WTC11 (cell line): ENCODE measurements at regions not wholly inside any gene's neighbourhood (a gene's known extent, or its start where the extent isn't known, plus 50 kb on each side); places are given as distances from the start of the nearest gene placed in this dataset.

ENCODE experiments used
- ATAC-seq: fragments of 200-7000 bp; cut with Tn5 transposase; 2 replicates; pipeline ENCODE4 v1.10.0; 2021; ENCODE audit warnings: mild to moderate bottlenecking, moderate library complexity
- CTCF ChIA-PET: fragments of 300-600 bp; sonication (Branson Sonifier 250); formaldehyde crosslinking; loops from one replicate; lab custom pipeline; 2021; ENCODE audit warnings: antibody characterized with exemption; lab: Charles Lee
- POLR2A ChIA-PET: fragments of 350-600 bp; sonication (Branson Sonifier 250); formaldehyde crosslinking; loops from one replicate; lab custom pipeline; 2021; ENCODE audit warnings: antibody characterized with exemption; lab: Charles Lee
- DNase-seq: peaks from one replicate; pipeline ENCODE4 v3.0.0; 2021; ENCODE audit warnings: low spot score
- H3K27ac Mint-ChIP-seq: 2 replicates; pipeline ENCODE4 v1.8.0; 2021; ENCODE audit warnings: mixed read lengths
- H3K27me3 Mint-ChIP-seq: 2 replicates; pipeline ENCODE4 v1.8.0; 2021; ENCODE audit warnings: low read depth, mild to moderate bottlenecking, moderate library complexity, mixed read lengths
- H3K36me3 Mint-ChIP-seq: 2 replicates; pipeline ENCODE4 v1.8.0; 2021; ENCODE audit warnings: mixed read lengths
- H3K4me1 Mint-ChIP-seq: 2 replicates; pipeline ENCODE4 v1.8.0; 2022; ENCODE audit warnings: mixed read lengths
- H3K4me3 Mint-ChIP-seq: 2 replicates; pipeline ENCODE4 v1.8.0; 2021; ENCODE audit warnings: mild to moderate bottlenecking, moderate library complexity, mixed read lengths
- H3K9me3 Mint-ChIP-seq: 2 replicates; pipeline ENCODE4 v1.8.0; 2021; ENCODE audit warnings: mixed read lengths
- AFF4 ChIP-seq: sonication (generic); formaldehyde crosslinking; IDR thresholded peaks from 2 replicates; pipeline ENCODE4 v1.8.1; 2023; ENCODE audit warnings: mild to moderate bottlenecking, missing genetic modification reagents, borderline replicate concordance
- CREM ChIP-seq: sonication (generic); formaldehyde crosslinking; IDR thresholded peaks from 2 replicates; pipeline ENCODE4 v1.8.1; 2022; ENCODE audit warnings: mild to moderate bottlenecking, missing genetic modification reagents, moderate library complexity
- ESRRA ChIP-seq: sonication (generic); formaldehyde crosslinking; IDR thresholded peaks from 2 replicates; pipeline ENCODE4 v1.8.1; 2022; ENCODE audit warnings: mild to moderate bottlenecking, missing genetic modification reagents, borderline replicate concordance
- FOXP1 ChIP-seq: sonication (generic); formaldehyde crosslinking; IDR thresholded peaks from 2 replicates; pipeline ENCODE4 v1.8.0; 2022; ENCODE audit warnings: missing genetic modification reagents, mild to moderate bottlenecking, moderate library complexity, borderline replicate concordance
- FOXP4 ChIP-seq: sonication (generic); formaldehyde crosslinking; IDR thresholded peaks from 2 replicates; pipeline ENCODE4 v1.8.0; 2022; ENCODE audit warnings: mild to moderate bottlenecking, missing genetic modification reagents
- IRF1 ChIP-seq: sonication (generic); formaldehyde crosslinking; IDR thresholded peaks from 2 replicates; pipeline ENCODE4 v1.8.0; 2023; ENCODE audit warnings: missing genetic modification reagents
- NR1H2 ChIP-seq: sonication (generic); formaldehyde crosslinking; IDR thresholded peaks from 2 replicates; pipeline ENCODE4 v1.9.0; 2021; ENCODE audit warnings: mild to moderate bottlenecking, moderate library complexity, missing genetic modification reagents
- RELA ChIP-seq: sonication (generic); formaldehyde crosslinking; IDR thresholded peaks from 2 replicates; pipeline ENCODE4 v1.8.1; 2022; ENCODE audit warnings: missing genetic modification reagents, mild to moderate bottlenecking, borderline replicate concordance
- SMAD3 ChIP-seq: sonication (generic); formaldehyde crosslinking; IDR thresholded peaks from 2 replicates; pipeline ENCODE4 v1.8.0; 2022; ENCODE audit warnings: missing genetic modification reagents, mild to moderate bottlenecking, borderline replicate concordance
- SOX15 ChIP-seq: fragments of 250-450 bp; sonication (Bioruptor Pico); IDR thresholded peaks from 2 replicates; pipeline ENCODE4 v1.9.0; 2021; ENCODE audit warnings: mild to moderate bottlenecking
- TCF7 ChIP-seq: sonication (generic); formaldehyde crosslinking; IDR thresholded peaks from 2 replicates; pipeline ENCODE4 v1.8.0; 2022; ENCODE audit warnings: mild to moderate bottlenecking, low read depth, missing genetic modification reagents, moderate library complexity
- ZNF219 ChIP-seq: sonication (generic); formaldehyde crosslinking; IDR thresholded peaks from 2 replicates; pipeline ENCODE4 v1.8.0; 2023; ENCODE audit warnings: missing genetic modification reagents, mild to moderate bottlenecking, borderline replicate concordance
- ZNF396 ChIP-seq: fragments of 250-450 bp; sonication (Bioruptor Pico); IDR thresholded peaks from 2 replicates; pipeline ENCODE4 v1.8.0; 2021; ENCODE audit warnings: mild to moderate bottlenecking, moderate library complexity, borderline replicate concordance
- ZNF423 ChIP-seq: fragments of 250-450 bp; sonication (Bioruptor Pico); IDR thresholded peaks from 2 replicates; pipeline ENCODE4 v2.1.2; 2022; ENCODE audit warnings: mild to moderate bottlenecking, moderate library complexity
- TF ChIP-seq, protein P1 (sequence below): fragments of 250-450 bp; sonication (Bioruptor Pico); IDR thresholded peaks from 2 replicates; pipeline ENCODE4 v1.9.0; 2021; ENCODE audit warnings: moderate library complexity, mild to moderate bottlenecking, inconsistent platforms, borderline replicate concordance
- TF ChIP-seq, protein P2 (sequence below): fragments of 200-600 bp; IDR thresholded peaks from 2 replicates; pipeline ENCODE4 v1.8.0; 2022; ENCODE audit warnings: antibody characterized with exemption
- TF ChIP-seq, protein P3 (sequence below): sonication (generic); formaldehyde crosslinking; IDR thresholded peaks from 2 replicates; pipeline ENCODE4 v1.8.1; 2023; ENCODE audit warnings: mild to moderate bottlenecking, missing genetic modification reagents, moderate library complexity
- TF ChIP-seq, protein P4 (sequence below): sonication (generic); formaldehyde crosslinking; IDR thresholded peaks from 2 replicates; pipeline ENCODE4 v1.8.0; 2023; ENCODE audit warnings: missing genetic modification reagents, mild to moderate bottlenecking, borderline replicate concordance
- TF ChIP-seq, protein P5 (sequence below): sonication (generic); formaldehyde crosslinking; conservative IDR thresholded peaks from 2 replicates; pipeline ENCODE4 v1.8.1; 2022; ENCODE audit warnings: mild to moderate bottlenecking, missing genetic modification reagents
- TF ChIP-seq, protein P6 (sequence below): sonication (generic); formaldehyde crosslinking; IDR thresholded peaks from 2 replicates; pipeline ENCODE4 v1.8.1; 2022; ENCODE audit warnings: low read depth, mild to moderate bottlenecking, moderate library complexity, missing genetic modification reagents, borderline replicate concordance

DNA sequence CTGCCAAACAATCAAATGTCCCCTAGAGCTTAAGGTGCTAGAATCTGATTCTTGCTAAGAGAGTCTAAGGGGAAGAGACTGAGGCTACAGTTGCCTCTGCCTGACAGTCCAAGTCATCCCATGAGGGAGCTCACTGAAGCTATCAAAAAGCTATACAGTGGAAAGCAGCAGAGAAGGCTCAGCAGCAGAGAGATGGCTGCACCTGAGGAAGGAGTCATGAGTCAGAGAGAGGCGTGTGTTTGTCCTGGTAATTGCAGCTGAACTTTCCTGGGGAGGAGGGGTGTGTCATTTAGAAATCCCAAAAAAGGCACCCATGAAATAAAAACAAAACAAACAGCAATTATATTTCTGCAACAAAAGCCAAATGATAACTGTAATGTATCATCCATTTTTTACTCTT, 305.2 kb upstream of the UBE2E3 start (continued):
- TF ChIP-seq, protein P1, sequence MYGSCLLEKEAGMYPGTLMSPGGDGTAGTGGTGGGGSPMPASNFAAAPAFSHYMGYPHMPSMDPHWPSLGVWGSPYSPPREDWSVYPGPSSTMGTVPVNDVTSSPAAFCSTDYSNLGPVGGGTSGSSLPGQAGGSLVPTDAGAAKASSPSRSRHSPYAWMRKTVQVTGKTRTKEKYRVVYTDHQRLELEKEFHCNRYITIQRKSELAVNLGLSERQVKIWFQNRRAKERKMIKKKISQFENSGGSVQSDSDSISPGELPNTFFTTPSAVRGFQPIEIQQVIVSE (CRISPR knock-in tag) = no peak
- TF ChIP-seq, protein P2, sequence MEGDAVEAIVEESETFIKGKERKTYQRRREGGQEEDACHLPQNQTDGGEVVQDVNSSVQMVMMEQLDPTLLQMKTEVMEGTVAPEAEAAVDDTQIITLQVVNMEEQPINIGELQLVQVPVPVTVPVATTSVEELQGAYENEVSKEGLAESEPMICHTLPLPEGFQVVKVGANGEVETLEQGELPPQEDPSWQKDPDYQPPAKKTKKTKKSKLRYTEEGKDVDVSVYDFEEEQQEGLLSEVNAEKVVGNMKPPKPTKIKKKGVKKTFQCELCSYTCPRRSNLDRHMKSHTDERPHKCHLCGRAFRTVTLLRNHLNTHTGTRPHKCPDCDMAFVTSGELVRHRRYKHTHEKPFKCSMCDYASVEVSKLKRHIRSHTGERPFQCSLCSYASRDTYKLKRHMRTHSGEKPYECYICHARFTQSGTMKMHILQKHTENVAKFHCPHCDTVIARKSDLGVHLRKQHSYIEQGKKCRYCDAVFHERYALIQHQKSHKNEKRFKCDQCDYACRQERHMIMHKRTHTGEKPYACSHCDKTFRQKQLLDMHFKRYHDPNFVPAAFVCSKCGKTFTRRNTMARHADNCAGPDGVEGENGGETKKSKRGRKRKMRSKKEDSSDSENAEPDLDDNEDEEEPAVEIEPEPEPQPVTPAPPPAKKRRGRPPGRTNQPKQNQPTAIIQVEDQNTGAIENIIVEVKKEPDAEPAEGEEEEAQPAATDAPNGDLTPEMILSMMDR = no peak
- TF ChIP-seq, protein P3, sequence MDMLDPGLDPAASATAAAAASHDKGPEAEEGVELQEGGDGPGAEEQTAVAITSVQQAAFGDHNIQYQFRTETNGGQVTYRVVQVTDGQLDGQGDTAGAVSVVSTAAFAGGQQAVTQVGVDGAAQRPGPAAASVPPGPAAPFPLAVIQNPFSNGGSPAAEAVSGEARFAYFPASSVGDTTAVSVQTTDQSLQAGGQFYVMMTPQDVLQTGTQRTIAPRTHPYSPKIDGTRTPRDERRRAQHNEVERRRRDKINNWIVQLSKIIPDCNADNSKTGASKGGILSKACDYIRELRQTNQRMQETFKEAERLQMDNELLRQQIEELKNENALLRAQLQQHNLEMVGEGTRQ = no peak
- TF ChIP-seq SMAD3 (CRISPR knock-in tag) (no peak), ESRRA (CRISPR knock-in tag) (no peak)

- DNase-seq = no peak
- H3K4me1 Mint-ChIP-seq = peaks cover 21% of the 10 kb centered on the region
- H3K4me3 Mint-ChIP-seq = no peak overlapping the region
- CTCF ChIA-PET = no interaction called here
- no peaks in the 10 kb centered on the region for H3K9me3 Mint-ChIP-seq
- H3K27me3 Mint-ChIP-seq = no peaks in the 10 kb centered on the region
- ATAC-seq = no peak
- H3K36me3 Mint-ChIP-seq = no peaks in the 10 kb centered on the region
- no peak overlapping the region for H3K27ac Mint-ChIP-seq
- POLR2A ChIA-PET = no interaction called here
- TF ChIP-seq, protein P4, sequence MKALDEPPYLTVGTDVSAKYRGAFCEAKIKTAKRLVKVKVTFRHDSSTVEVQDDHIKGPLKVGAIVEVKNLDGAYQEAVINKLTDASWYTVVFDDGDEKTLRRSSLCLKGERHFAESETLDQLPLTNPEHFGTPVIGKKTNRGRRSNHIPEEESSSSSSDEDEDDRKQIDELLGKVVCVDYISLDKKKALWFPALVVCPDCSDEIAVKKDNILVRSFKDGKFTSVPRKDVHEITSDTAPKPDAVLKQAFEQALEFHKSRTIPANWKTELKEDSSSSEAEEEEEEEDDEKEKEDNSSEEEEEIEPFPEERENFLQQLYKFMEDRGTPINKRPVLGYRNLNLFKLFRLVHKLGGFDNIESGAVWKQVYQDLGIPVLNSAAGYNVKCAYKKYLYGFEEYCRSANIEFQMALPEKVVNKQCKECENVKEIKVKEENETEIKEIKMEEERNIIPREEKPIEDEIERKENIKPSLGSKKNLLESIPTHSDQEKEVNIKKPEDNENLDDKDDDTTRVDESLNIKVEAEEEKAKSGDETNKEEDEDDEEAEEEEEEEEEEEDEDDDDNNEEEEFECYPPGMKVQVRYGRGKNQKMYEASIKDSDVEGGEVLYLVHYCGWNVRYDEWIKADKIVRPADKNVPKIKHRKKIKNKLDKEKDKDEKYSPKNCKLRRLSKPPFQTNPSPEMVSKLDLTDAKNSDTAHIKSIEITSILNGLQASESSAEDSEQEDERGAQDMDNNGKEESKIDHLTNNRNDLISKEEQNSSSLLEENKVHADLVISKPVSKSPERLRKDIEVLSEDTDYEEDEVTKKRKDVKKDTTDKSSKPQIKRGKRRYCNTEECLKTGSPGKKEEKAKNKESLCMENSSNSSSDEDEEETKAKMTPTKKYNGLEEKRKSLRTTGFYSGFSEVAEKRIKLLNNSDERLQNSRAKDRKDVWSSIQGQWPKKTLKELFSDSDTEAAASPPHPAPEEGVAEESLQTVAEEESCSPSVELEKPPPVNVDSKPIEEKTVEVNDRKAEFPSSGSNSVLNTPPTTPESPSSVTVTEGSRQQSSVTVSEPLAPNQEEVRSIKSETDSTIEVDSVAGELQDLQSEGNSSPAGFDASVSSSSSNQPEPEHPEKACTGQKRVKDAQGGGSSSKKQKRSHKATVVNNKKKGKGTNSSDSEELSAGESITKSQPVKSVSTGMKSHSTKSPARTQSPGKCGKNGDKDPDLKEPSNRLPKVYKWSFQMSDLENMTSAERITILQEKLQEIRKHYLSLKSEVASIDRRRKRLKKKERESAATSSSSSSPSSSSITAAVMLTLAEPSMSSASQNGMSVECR (CRISPR knock-in tag) = no peak
- TF ChIP-seq ZNF219 (CRISPR knock-in tag) (no peak), FOXP4 (CRISPR knock-in tag) (no peak), ZNF423 (no peak), FOXP1 (CRISPR knock-in tag) (no peak), CREM (CRISPR knock-in tag) (no peak), SOX15 (CRISPR knock-in tag) (no peak), RELA (no peak), ZNF396 (CRISPR knock-in tag) (no peak), AFF4 (no peak), NR1H2 (CRISPR knock-in tag) (no peak), IRF1 (CRISPR knock-in tag) (no peak), TCF7 (CRISPR knock-in tag) (no peak)
- TF ChIP-seq, protein P5, sequence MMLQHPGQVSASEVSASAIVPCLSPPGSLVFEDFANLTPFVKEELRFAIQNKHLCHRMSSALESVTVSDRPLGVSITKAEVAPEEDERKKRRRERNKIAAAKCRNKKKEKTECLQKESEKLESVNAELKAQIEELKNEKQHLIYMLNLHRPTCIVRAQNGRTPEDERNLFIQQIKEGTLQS (CRISPR knock-in tag) = no peak
- TF ChIP-seq, protein P6, sequence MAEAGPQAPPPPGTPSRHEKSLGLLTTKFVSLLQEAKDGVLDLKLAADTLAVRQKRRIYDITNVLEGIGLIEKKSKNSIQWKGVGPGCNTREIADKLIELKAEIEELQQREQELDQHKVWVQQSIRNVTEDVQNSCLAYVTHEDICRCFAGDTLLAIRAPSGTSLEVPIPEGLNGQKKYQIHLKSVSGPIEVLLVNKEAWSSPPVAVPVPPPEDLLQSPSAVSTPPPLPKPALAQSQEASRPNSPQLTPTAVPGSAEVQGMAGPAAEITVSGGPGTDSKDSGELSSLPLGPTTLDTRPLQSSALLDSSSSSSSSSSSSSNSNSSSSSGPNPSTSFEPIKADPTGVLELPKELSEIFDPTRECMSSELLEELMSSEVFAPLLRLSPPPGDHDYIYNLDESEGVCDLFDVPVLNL (CRISPR knock-in tag) = no peak
These were observed 308.0 kb upstream of the UBE2E3 start for GRCh38 chr2:180672377-180672776.
